H1 (cell line): ENCODE measurements at regions not wholly inside any gene's neighbourhood (a gene's known extent, or its start where the extent isn't known, plus 50 kb on each side); places are given as distances from the start of the nearest gene placed in this dataset.

Source experiments
- CBX8 ChIP-seq: fragments of 300-800, 300-1000 bp; sonication (generic); IDR thresholded peaks from 2 replicates; pipeline ENCODE4 v1.7.1; 2016; ENCODE audit warnings: low read depth, low read length, borderline replicate concordance
- GABPA ChIP-seq: IDR thresholded peaks from 2 replicates; pipeline ENCODE4 v1.6.1; 2011; ENCODE audit warnings: mild to moderate bottlenecking, low read length, moderate library complexity, borderline replicate concordance; ENCODE audit not compliant: insufficient read depth
- POLR2A ChIP-seq, 2 experiments: IDR thresholded peaks; 1 replicate in 1 of 2; 2 replicates in 1 of 2; pipeline ENCODE4 v1.6.1; 2011; ENCODE audit warnings: low read depth in 2 of 2, low read length in 2 of 2, mild to moderate bottlenecking in 2 of 2; ENCODE audit errors: control extremely low read depth in 1 of 2
- RBBP5 ChIP-seq: IDR thresholded peaks from 2 replicates; pipeline ENCODE4 v1.7.1; 2012; ENCODE audit warnings: low read depth, mild to moderate bottlenecking, inconsistent platforms, low read length, moderate library complexity, borderline replicate concordance
- TF ChIP-seq, protein P1 (sequence below): fragments of 300-600 bp; sonication (generic); IDR thresholded peaks from 2 replicates; pipeline ENCODE4 v1.7.1; 2012; ENCODE audit warnings: low read length, moderate library complexity, mild to moderate bottlenecking, inconsistent platforms; ENCODE audit not compliant: insufficient replicate concordance

DNA sequence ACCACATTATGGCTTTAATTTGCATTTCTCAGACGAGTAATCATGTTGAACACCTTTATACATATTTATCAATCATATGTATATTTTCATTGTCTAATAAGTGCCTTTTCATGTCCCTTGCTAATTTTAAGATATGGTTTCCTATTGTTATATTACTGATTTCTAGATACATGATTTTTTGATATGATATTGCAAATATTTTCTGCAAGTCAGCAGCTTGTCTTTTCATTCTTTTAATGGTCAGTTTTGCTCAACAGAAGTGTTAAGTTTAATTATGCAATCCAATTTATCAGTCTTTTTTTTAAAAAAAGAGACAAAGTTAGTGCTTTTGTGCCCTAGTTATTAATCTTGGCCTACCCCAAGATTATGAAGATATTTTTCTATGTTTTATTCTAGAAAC is 1377.8 kb upstream of the CITED2 start (continued):
- TF ChIP-seq, protein P1, sequence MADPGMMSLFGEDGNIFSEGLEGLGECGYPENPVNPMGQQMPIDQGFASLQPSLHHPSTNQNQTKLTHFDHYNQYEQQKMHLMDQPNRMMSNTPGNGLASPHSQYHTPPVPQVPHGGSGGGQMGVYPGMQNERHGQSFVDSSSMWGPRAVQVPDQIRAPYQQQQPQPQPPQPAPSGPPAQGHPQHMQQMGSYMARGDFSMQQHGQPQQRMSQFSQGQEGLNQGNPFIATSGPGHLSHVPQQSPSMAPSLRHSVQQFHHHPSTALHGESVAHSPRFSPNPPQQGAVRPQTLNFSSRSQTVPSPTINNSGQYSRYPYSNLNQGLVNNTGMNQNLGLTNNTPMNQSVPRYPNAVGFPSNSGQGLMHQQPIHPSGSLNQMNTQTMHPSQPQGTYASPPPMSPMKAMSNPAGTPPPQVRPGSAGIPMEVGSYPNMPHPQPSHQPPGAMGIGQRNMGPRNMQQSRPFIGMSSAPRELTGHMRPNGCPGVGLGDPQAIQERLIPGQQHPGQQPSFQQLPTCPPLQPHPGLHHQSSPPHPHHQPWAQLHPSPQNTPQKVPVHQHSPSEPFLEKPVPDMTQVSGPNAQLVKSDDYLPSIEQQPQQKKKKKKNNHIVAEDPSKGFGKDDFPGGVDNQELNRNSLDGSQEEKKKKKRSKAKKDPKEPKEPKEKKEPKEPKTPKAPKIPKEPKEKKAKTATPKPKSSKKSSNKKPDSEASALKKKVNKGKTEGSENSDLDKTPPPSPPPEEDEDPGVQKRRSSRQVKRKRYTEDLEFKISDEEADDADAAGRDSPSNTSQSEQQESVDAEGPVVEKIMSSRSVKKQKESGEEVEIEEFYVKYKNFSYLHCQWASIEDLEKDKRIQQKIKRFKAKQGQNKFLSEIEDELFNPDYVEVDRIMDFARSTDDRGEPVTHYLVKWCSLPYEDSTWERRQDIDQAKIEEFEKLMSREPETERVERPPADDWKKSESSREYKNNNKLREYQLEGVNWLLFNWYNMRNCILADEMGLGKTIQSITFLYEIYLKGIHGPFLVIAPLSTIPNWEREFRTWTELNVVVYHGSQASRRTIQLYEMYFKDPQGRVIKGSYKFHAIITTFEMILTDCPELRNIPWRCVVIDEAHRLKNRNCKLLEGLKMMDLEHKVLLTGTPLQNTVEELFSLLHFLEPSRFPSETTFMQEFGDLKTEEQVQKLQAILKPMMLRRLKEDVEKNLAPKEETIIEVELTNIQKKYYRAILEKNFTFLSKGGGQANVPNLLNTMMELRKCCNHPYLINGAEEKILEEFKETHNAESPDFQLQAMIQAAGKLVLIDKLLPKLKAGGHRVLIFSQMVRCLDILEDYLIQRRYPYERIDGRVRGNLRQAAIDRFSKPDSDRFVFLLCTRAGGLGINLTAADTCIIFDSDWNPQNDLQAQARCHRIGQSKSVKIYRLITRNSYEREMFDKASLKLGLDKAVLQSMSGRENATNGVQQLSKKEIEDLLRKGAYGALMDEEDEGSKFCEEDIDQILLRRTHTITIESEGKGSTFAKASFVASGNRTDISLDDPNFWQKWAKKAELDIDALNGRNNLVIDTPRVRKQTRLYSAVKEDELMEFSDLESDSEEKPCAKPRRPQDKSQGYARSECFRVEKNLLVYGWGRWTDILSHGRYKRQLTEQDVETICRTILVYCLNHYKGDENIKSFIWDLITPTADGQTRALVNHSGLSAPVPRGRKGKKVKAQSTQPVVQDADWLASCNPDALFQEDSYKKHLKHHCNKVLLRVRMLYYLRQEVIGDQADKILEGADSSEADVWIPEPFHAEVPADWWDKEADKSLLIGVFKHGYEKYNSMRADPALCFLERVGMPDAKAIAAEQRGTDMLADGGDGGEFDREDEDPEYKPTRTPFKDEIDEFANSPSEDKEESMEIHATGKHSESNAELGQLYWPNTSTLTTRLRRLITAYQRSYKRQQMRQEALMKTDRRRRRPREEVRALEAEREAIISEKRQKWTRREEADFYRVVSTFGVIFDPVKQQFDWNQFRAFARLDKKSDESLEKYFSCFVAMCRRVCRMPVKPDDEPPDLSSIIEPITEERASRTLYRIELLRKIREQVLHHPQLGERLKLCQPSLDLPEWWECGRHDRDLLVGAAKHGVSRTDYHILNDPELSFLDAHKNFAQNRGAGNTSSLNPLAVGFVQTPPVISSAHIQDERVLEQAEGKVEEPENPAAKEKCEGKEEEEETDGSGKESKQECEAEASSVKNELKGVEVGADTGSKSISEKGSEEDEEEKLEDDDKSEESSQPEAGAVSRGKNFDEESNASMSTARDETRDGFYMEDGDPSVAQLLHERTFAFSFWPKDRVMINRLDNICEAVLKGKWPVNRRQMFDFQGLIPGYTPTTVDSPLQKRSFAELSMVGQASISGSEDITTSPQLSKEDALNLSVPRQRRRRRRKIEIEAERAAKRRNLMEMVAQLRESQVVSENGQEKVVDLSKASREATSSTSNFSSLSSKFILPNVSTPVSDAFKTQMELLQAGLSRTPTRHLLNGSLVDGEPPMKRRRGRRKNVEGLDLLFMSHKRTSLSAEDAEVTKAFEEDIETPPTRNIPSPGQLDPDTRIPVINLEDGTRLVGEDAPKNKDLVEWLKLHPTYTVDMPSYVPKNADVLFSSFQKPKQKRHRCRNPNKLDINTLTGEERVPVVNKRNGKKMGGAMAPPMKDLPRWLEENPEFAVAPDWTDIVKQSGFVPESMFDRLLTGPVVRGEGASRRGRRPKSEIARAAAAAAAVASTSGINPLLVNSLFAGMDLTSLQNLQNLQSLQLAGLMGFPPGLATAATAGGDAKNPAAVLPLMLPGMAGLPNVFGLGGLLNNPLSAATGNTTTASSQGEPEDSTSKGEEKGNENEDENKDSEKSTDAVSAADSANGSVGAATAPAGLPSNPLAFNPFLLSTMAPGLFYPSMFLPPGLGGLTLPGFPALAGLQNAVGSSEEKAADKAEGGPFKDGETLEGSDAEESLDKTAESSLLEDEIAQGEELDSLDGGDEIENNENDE: no peak
- TF ChIP-seq RBBP5: no peak
- no peak for TF ChIP-seq GABPA
- TF ChIP-seq CBX8: no peak
- TF ChIP-seq POLR2A (IDR thresholded peaks at IDR 0.05; ENCODE audit: control extremely low read depth in 1 of 2, low read depth in 2 of 2, low read length in 2 of 2): no peak
